ENCODE measurements at regions not wholly inside any gene's neighbourhood (a gene's known extent, or its start where the extent isn't known, plus 50 kb on each side); places are given as distances from the start of the nearest gene placed in this dataset.

DNA sequence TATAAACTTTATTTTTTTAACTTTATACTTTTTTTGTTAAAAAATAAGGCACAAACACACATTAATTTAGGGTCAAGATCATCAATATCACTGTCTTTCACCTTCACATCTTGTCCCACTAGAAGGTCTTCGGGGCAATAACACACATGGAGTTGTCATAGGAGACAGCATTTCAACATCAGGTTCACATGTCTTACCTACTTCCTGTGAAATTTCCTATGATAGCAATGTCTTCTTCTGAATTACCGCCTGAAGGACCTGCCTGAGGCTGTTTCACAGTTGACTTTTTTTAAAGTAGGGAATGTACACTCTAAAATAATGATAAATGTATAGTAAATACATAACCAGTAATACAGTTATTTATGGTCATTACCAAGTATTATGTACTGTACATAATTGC lies 559.4 kb downstream of the PLPP3 start:
- FAIRE-seq, result no peak

DNA sequence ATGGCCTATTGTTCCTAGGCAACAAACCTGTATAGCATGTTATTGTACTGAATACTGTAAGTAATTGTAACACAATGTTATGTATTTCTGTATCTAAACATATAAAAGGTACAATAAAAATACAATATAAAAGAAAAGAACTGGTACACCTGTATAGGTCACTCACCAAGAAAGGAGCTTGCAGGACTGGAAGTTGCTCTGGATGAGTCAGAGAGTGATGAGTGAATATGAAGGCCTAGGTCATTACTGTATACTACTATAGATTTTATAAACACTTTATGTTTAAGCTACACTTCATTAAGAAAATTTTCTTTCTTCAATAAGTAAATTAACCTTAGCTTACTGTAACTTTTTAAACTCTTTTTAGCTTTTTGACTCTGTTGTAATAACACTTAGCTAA lies 559.9 kb downstream of the PLPP3 start:
- no peak for FAIRE-seq

DNA sequence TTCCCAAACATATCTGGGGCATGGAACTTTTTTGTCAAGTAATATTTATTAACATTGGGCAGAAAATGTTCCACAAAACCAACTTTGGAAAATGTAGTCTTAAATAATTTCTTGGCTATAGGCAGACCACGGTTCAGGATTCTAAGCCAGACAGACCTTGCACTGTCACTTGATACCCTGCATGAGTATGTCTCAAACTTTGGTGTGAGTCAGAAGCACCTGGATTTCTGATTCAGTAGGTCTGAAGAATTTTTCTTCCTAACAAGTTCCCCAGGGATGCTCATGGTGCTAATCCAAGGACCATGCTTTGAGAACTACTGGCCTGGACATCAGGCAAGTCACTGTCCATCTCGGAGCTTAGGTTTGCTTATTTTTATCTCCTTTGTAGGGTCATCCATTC lies 562.0 kb downstream of the PLPP3 start:
- no peak for FAIRE-seq

DNA sequence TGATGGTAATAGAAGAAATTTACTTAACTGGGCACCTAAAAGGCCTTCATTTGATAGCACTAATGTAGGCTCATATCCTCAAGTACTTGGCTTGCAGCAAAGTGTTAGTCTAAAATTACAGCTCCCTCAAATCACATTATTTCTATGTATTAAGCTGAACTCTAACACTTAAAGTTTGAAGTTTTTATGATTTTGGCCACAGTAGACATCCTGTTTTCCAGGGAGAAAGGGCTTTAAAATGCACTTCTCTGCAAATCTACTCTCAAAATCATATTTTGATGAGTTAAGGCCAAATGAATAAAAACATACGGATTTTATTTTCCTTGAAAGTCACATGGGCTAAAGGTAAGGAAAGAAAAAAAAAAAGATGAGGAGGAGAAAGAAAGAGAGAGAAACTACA lies 575.5 kb downstream of the PLPP3 start:
- no peak for FAIRE-seq

DNA sequence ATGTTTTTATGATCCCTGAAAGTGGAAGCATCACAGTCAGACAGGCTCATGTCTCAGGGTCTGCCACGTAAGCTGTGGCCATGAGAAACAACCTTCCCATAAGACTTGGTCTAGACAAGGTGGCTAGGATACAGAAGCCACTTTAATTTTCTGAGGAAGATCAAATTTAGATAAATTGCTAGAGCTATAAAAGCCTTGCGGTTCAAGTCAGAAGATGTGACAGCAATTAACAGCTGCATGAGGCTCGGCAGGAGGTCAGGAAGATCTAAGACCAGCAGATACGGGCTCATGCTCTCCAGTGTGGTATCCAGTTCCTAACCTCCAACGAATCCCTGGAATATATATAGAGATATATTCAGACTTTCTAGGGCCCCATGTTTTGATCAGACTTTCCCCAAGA lies 577.1 kb downstream of the PLPP3 start:
- no peak for FAIRE-seq

DNA sequence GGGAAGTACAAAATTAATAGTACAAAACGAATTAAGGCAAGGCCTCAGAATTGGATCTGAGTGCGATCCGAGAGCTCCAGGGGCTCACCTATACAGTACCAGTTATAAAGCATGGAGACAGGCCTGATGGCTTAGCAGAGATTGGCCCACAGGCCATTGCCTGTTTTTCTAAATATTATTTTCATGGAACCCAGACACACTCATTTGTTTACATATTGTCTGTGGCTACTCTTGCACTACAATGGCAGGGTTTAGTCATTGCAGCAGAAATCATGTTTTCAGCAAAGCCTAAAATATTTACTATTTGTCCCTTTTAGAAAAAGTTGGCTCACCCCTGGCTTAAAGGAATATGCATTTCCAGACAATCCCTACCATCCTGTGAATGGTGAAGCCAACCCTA lies 578.9 kb downstream of the PLPP3 start:
- no peak for FAIRE-seq

DNA sequence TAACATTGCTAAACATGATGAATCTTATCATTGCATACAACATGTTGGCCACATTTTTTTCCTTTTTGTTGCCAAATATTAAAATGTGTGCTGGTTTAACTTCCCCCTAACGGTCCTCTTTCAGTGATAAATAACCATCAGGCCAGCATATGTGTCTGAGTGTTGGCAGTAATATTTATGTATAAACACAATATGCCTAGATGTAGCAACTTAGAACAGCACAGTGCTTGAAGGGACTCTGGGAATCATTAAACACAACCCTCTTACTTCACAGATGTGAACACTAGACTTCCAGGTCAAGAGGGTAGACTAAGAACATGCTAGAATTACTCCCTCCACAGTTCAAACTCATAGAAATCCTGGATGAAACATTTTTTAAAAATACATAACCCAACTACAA lies 581.8 kb downstream of the PLPP3 start:
- FAIRE-seq, result peak; percentile 86

DNA sequence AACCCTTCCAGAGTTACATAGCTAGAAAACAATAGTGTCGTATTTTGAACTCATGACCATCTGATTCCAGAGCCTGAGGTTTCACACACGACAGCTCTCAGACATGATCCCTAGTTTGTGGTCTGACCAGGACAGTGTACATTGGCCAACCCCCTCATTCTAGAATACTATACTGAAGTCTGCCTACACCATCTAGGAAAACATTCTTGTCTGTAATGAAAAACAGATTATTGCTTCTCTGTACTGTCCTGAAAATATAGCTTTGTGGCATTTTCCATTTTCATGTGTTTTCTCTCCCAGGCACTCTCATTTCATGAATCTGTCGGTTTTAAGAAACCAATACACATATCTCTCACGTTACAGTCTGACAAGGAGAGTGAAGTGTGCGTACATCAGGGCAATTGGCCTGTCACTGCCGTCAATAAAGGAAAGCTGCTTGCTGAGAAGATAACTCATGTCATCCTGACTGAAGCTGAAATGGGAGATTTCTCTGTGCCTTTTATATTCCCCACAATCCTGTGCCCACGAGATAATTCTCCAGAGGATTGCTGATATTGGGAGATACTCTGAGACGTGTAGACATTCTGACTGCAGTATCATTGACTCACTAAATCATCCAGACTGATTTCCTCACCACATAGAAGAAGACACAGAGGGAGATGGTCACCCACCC lies 585.6 kb downstream of the PLPP3 start:
- no peak for FAIRE-seq

DNA sequence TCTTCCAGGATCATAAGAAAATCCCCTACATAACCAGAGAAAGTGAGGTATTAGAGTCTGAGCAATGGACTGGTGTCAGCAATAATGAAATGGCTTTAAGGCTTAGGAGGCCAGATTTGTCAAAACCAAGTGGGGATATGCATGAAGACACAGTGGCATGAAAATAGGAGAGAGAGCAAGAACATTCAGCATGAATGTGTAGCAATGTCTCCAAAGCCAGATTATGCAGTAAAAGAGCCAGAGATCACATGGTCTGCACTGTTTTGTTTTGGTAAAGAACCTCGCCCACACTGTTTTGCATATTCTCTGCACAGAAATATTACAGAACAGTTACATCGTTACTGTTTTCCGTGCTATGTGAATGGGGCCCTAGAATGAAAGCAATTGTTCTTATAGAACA lies 589.4 kb downstream of the PLPP3 start:
- no peak for FAIRE-seq

DNA sequence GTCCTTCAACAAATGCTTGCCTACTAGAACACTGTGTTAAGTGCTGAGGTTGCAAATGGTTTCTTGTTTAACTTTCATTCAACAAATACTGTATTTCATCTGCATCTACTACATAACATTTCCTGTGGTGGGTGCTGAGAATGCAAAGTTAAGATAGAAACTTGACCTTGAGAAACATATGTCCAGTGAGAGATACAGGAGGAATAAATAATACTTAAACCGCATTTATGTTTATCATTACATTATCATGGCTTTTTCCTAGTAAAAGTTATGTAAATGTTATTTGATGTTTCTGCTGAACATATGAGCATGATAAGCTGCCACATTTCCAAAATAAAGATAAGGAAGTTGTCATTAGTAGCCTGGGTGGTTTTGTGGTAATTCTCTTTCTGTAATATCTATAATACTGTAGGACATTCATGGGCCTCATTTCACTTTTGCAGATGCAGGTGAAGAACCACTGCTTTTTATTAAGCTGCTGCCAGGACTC lies 590.4 kb downstream of the PLPP3 start:
- no peak for FAIRE-seq

DNA sequence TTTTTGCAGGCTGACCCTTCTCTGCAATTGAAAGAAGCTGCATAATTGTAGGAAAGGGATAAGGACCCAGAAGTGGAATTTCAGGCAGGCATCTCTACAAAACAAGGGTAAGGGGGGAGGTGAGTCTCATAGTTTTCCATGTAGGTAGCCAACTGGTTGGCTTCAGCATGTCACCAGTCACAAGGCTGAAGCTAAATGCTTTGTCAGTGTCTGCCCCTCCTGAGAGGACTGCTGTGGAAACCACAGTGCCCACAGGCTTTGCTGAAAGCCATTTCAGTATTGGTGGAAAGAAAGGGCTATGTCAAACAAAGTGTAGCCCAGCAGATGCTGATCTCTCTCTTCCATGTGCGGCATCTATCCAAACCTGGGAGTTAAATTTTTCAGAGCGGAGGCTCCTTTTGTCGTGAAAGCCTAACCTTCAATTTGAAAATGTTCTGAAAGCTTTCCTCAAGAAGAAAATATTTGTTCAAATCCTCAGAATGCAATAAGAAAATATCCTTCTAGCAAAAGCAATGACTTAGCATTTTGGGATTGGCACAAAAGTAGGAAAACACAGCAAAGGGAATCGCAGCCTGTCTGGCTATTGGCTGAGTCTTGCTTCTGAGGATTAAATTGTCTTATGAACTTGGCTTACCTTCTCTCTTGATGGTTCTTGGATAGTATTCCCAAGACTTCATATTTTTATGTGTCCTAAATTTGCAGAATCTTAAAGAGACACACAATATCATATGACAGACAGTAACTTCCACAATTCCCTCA lies 591.7 kb downstream of the PLPP3 start:
- no peak for FAIRE-seq

DNA sequence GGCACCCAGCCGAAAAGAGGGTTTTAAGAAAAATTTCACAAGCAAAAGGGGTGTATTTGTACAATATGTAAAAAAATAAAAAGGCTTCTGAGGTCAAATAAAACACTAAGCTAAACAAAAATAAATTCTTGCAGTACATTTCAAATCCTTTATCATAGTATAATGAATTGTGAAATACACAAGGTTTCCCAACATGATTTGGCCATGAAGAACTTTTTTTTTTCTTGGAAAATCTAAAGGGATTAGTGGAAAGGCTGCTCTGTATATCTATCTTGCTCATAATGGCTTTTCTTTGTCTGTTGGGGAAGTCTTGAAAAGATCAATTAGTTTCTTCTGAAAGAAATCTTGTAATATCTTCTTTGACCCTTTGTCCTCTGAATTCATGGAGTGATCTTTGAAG lies 593.4 kb downstream of the PLPP3 start:
- FAIRE-seq, result no peak

DNA sequence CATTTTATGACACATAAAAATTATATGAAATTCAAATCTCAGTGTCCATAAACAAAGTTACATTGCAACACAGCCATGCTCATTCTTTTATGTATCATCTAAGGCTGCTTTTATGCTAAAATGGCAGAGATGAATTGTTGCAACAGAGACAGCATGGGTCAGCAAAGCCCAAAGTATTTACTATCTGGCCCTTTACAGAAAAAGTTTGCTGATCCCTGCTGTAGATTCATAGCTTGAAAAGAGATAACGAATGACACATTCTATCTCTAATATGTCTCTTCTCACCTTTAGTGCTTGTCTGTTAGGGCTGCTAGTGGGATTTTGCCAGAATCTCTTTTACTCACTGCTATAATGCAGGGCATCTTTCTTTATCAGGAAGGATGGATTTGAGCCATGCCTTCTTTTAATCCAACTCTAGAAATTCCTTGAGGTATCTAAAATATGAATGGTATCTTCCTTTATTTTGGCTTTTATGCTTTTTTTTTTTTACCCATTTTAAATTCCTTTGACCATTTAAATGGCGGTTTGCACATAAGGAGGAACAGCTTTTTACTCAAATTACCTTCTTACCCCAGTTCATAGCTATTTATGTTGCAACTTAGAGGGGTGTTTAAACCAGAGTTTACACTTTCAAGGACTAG lies 598.2 kb downstream of the PLPP3 start:
- FAIRE-seq, result no peak

DNA sequence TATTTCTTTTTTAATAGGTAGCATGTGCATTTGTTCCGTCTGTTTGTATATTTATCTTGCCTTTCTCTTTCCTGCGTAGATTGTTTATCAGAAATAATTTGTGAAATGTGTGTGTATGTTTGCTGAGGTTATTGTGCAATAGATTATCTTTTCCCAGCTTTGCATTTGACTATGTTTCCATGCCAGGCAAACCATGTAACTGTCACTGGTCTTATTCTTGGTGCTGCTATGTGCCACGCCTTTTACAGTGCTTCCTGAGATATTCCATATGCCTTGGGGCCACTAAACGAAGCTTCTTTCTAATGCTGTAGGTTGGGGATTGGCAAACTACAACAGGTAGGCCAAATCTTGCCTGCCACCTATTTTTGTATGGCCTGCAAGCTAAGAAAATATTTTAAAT lies 598.8 kb downstream of the PLPP3 start:
- FAIRE-seq, result no peak

DNA sequence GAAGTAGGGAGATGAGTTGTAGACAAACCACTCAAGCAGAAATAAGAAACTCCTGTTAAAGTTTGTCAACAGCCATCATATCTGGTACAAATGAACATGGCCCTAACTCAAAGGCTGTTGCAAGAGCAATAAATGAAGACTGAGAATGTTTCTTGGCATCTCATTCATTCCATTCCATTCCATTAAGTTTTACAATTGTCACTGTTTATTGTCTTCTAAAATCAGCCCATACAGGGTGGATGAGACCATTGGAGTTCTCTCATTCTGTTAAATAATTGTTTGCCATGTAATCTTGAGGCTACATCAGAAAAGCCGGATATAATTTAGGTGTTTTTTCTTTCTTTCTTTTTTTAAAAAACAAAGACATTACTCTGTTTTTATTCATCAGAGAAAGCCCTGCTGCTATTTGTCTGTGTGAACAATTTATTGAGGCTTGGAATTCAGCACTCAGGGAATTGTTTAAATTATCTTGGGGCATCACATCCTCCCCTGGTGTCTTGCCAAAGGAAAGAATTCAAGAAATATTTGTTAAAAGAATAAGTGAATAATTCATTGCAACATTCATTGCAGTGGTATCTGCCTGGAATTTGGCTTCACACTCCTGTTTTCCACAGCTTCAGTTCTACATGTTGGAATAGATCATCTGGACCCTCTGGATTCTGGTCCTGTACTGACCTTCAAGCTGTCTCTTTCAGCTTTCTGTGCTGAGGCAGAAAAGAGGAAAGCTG lies 604.5 kb downstream of the PLPP3 start:
- peak; percentile 45 for FAIRE-seq

DNA sequence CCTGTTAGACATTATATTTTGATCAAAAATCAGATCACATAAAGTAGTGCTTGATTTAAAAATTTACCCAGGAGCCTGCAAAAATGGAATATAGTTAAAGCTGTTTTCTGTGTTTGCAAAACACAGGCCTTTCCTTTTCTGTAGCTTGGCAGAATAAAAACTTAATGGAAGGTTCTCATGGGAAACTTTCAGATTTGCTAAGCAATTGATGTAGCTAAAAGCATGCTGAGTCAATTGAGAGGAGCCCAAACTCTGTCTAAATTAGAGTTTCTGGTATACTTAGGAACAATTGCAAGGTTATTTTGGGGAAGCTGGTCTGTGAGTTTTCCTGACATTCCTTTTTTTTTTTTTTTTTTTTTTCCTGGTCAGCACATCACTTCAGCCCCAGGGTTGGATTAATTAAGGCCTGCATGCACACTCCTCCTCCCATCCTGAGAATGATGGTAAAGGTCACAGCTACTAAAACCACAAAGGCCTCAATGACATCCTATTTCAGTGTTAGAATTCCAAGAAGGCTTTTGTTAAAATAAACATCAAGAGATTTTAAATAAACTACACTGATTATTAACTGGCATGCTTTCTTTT lies 608.7 kb downstream of the PLPP3 start:
- no peak for FAIRE-seq

DNA sequence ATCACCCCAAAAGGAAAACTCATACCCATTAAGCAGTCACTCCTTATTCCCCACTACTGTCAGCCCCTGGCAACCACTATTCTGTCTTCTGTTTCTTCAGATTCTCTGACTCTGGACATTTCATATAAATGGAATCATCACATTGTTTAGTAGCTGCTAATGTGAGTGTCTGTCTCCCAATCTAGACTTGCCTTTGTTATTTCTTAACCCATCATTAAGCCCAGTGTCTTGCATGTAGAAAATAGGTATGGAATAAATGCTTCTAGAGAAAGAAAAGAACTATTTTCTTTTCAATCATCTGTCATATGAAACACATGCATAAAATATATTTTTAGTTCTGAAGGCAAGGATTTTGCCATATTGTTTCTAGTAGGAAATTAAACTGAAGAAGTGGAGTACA lies 610.0 kb downstream of the PLPP3 start:
- no peak for FAIRE-seq

DNA sequence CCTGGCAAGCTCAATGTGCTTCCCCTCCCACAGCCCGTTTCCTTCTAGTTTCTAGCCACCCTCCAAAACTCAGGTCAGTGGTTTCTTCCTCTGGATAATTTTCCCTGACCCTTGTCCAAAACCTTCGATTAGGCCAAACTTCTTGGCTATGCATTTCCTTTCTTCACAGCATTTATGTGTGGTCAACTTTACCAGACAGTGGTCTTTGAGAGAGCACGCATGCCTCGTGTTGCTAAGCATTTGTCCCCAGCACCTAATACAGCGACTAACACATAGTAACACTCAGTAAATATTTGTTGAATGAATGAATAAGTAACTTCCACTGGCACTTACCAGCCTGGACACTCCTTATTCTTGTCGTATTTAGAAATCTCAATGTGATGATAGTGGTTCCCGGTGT lies 610.7 kb downstream of the PLPP3 start:
- FAIRE-seq, result no peak

DNA sequence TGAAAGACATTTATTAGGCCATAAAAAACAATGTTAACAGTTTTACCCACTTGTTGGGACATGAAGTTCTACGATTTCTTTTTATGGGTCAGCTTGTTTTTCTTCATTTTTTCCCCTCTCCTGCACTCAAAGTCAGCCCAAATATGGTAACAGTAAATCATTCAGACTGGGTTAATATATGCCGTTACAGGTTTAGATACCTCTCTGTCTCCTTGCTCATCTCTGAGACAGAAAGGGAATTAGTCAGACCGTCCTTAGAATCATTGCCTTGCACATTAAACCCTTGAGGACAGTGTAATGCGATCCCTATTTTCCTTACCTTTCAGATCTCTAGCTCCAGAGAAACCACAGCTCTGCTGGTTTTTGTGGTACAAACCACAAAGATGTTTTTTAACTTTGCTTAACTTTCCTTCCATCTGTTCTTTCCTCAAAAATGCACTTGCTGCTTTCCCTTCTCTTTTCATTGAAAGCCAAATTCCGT lies 613.3 kb downstream of the PLPP3 start:
- peak; percentile 82 for FAIRE-seq

DNA sequence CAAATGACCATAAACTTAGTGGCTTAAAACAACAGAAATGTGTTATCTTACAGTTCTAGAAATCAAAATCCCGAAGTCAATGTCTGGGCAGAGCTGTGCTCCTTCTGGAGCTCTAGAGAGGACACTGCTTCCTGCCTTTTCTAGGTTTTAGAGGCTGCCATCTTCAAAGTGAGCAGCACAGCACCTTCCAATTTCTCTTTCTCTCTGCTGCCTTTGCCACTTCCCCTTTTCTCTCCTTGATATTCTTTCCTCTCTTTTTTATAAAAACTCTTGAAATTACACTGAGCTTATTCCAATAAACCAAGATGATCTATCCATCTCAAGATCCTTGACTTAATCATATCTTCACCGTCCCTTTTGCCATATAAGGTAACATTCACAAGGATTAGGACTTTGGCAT lies 616.9 kb downstream of the PLPP3 start:
- FAIRE-seq, result no peak

DNA sequence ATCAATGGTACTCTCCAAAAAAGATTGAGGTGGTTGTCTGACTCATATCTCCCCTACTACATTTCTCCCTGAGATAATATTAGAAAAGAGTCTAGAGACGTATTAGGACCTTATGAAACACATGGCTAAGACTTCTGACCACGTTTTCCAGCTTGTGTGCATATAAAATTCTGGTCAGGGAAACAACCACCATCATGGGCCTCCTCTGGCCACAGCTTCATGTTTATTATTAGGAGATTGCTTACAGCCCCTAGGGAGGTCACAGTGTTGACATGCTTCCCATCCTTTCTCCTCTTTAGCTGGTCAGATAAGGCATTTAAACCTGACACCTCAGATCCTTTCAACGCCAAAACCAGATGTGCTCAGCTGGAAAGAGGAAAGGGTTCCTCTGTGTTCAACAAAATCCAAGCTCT lies 620.2 kb downstream of the PLPP3 start:
- FAIRE-seq, result peak; percentile 33

DNA sequence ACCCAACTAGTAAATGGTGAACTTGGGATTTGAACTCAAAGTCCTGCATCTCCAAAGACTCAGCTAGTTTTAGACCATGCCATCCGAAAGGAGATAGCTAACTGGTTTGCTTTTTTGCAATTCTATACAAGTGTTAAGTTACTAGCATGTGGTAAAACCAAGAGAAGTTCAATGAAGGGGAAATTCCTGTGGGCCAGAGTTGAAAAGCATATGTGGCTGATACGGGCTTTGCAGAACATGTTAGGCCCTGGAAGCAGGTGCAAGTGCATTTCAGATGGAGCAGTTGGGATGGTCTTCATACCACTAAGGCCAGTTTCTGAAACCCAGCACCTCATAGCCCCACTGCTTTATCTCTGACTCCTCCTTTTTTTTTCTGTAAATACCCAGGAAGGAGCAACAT lies 620.9 kb downstream of the PLPP3 start:
- FAIRE-seq, result no peak

DNA sequence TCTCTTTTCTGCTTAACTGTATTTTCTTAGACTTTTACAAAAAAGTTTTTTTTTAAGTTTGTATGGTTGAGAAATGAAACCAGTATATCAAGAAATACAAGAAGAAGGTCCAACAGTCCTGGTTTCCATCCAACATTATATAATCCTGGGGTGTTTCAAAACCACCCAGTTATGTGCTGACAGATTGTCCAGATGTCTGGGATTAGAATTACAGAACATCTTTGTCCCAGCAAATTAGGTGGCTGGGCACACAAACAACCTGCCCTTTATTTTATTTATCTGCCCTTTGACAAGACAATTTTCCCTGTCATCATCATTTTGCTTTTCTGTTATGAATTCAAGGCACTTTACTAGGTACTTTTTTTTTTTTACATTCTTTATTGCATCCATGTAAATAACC lies 622.1 kb downstream of the PLPP3 start:
- FAIRE-seq, result no peak
